ENCODE measurements at regions not wholly inside any gene's neighbourhood (a gene's known extent, or its start where the extent isn't known, plus 50 kb on each side); places are given as distances from the start of the nearest gene placed in this dataset.

DNA sequence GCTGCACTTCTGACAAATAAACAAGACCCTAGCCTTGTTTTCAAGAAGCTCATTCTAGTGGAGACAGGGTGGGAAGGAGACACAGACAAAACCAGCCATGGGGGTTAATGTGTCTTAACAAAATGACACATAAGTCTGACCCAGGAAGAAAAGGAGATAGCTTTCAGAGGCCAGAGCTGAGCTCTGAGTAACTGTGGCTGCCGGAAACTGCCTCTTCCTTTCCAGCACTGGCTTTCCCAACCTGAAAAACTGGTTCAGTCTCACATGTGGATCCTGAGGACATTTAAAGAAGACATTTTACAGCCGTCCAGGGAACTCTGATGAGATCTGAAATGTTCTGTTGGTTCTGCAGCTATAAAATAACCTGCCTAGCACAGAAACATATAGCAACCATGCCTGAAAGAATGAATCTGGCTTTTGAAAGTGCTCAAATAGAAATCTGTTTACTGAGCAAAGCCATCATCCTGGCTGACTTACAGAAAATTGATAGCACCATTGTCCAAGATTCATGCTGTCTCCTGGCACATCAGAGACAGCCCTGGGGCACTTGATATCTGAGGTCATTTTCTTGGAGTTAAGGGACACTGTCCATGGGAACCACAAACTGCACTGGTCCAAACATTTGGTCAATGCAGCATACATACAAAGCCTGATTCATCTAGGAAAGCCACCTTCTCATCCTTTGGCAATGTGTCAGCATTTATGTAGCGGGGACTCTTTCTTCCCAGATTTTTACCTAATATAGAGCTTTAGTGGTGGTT lies 83.2 kb upstream of the PAX1 start:
- ChIA-PET POLR2A (ENCODE audit: unreplicated experiment) (no interaction called here), CTCF (no interaction called here)
- Histone ChIP-seq H4K5ac (ENCODE audit: low read depth, low read length) (no peak overlapping the region), H3K18ac (ENCODE audit: low read depth, low read length) (no peak overlapping the region), H4K91ac (ENCODE audit: insufficient read depth, low read depth, low read length) (no peak overlapping the region), H2AFZ (replicated peaks; ENCODE audit: low read length, poor library complexity) (no peak overlapping the region), H2BK120ac (ENCODE audit: low read depth, low read length) (no peak overlapping the region), H3K23ac (ENCODE audit: low read depth, low read length) (no peak overlapping the region), H2BK20ac (ENCODE audit: low read depth, low read length) (no peak overlapping the region), H2BK15ac (ENCODE audit: low read depth, low read length) (no peak overlapping the region), H4K8ac (ENCODE audit: low read depth in 2 of 2, low read length in 2 of 2) (no peak overlapping the region), H4K20me1 (ENCODE audit: insufficient read depth, low read length) (no peaks in the 10 kb centered on the region), H3K4ac (ENCODE audit: low read depth, low read length) (no peak overlapping the region), H3K56ac (ENCODE audit: extremely low read depth, insufficient read depth, low read length) (no peak overlapping the region), H2AK5ac (ENCODE audit: low read depth, low read length) (no peak overlapping the region), H3K4me2 (ENCODE audit: low read depth, low read length) (no peak overlapping the region), H3K27ac (ENCODE audit: insufficient read depth, low read length) (no peak overlapping the region), H3K4me3 (ENCODE audit: insufficient read depth, low read depth, low read length) (no peak overlapping the region), H3K36me3 (ENCODE audit: control insufficient read depth, insufficient read depth, low read length) (no peaks in the 10 kb centered on the region), H3K4me1 (ENCODE audit: control insufficient read depth, insufficient read depth, low read length) (no peaks in the 10 kb centered on the region), H3K27me3 (ENCODE audit: control insufficient read depth, insufficient read depth, low read length) (no peaks in the 10 kb centered on the region), H3K79me1 (ENCODE audit: low read depth in 1 of 2, low read length in 2 of 2) (no peaks in the 10 kb centered on the region), H3K9me3 (ENCODE audit: control insufficient read depth, insufficient read depth, low read length) (peaks cover 2% of the 10 kb centered on the region; the same call in 1 of the 2 replicates), H3K14ac (replicated peaks; ENCODE audit: low read depth, low read length) (no peak overlapping the region), H2AK9ac (replicated peaks; ENCODE audit: low read depth, low read length, poor library complexity) (no peak overlapping the region), H2BK5ac (ENCODE audit: low read depth, low read length, poor library complexity, severe bottlenecking) (no peak overlapping the region), H3K9ac (ENCODE audit: low read depth, low read length) (no peak overlapping the region), H3K9me1 (ENCODE audit: insufficient read depth, low read length) (no peaks in the 10 kb centered on the region)
- intact Hi-C loops (cut with micrococcal nuclease): no loop called here
- dilution Hi-C loops (cut with HindIII; ENCODE audit: low sequenced_read_pairs, unreplicated experiment): no loop called here
- no CpG with 5 or more reads among the region's 3 CpGs for WGBS, 2 experiments (ENCODE audit: extremely low coverage in 2 of 2, insufficient read length in 1 of 2)
- ATAC-seq (ENCODE audit: low read depth) (no peak), DNase-seq (no peak)
- no TSS peak for BruUV-seq (replicated peaks)
- in situ Hi-C loops (cut with MboI; ENCODE audit: low sequenced_read_pairs): no loop called here
- TF ChIP-seq FOS (IDR thresholded peaks at IDR 0.05; ENCODE audit: low read depth, low read length) (no peak), RFX5 (IDR thresholded peaks at IDR 0.05; ENCODE audit: low read depth, low read length) (no peak), POLR2A (IDR thresholded peaks at IDR 0.05; ENCODE audit: low read depth, low read length) (no peak), RCOR1 (IDR thresholded peaks at IDR 0.05; ENCODE audit: insufficient replicate concordance, low read length) (no peak), MAFK (IDR thresholded peaks at IDR 0.05; ENCODE audit: low read depth, low read length) (no peak)

Measured in IMR-90 (cell line).